ENCODE measurements at regions not wholly inside any gene's neighbourhood (a gene's known extent, or its start where the extent isn't known, plus 50 kb on each side); places are given as distances from the start of the nearest gene placed in this dataset.

DNA sequence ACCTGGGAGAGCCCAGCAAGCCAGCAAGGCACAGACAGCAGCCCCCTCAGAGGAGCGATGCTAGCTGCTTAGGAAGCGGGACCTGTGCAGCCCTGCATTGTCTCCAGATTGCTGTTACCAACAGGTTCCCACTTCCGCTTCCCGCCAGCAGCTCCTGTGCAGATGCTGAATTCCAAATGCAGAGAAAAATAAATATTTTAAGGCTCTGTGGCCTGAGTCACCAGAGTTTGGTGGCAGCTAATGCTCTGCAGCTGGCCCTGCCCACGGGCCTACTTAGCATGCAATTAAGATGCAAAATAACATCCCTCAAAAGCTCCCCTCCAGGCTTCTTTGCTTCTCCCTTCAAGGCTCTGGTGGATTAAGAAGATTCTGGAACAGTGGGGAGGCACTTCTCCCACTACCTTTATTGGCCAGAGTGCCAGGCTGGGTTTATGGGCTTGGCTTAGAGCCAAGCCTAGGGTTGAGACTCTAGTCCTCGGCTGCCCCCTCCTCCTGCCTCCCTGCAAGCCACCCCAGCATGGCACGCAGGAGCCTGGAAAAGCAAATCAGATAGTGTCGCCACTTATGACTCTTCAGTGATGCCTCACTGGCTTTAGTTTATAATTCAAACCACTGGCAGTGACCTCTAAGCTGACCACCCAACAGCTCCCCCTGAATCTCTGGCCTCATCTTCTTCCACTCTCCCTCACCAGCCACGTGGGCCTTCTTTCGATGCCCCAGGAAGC lies 207.1 kb upstream of the ZC3H12A start:
- H3K27ac ChIP-seq (replicated peaks) = no peak overlapping the region
- no peak for DNase-seq (ENCODE audit: low read depth in 1 of 2, low spot score in 1 of 2)
- no peaks in the 10 kb centered on the region for H3K27me3 ChIP-seq (ENCODE audit: insufficient read depth, poor library complexity, severe bottlenecking)
- H3K4me3 ChIP-seq (replicated peaks; ENCODE audit: insufficient read depth, low read length) = no peak overlapping the region
- no peak for TF ChIP-seq REST (IDR thresholded peaks at IDR 0.05; ENCODE audit: insufficient replicate concordance, low read depth)
- no peak for TF ChIP-seq SPI1 (IDR thresholded peaks at IDR 0.05; ENCODE audit: borderline replicate concordance, low read depth)
- TF ChIP-seq POLR2AphosphoS5 (IDR thresholded peaks at IDR 0.05; ENCODE audit: low read depth) = no peak
- TF ChIP-seq, protein P1, sequence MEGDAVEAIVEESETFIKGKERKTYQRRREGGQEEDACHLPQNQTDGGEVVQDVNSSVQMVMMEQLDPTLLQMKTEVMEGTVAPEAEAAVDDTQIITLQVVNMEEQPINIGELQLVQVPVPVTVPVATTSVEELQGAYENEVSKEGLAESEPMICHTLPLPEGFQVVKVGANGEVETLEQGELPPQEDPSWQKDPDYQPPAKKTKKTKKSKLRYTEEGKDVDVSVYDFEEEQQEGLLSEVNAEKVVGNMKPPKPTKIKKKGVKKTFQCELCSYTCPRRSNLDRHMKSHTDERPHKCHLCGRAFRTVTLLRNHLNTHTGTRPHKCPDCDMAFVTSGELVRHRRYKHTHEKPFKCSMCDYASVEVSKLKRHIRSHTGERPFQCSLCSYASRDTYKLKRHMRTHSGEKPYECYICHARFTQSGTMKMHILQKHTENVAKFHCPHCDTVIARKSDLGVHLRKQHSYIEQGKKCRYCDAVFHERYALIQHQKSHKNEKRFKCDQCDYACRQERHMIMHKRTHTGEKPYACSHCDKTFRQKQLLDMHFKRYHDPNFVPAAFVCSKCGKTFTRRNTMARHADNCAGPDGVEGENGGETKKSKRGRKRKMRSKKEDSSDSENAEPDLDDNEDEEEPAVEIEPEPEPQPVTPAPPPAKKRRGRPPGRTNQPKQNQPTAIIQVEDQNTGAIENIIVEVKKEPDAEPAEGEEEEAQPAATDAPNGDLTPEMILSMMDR (IDR thresholded peaks at IDR 0.05; ENCODE audit: insufficient read depth, low read length) = no peak
- TF ChIP-seq GABPA (IDR thresholded peaks at IDR 0.05; ENCODE audit: low read depth) = no peak

GRCh38 chr1:37270639-37271038 lies 203.7 kb upstream of the ZC3H12A start:
- no peak for DNase-seq (ENCODE audit: low read depth in 1 of 2, low spot score in 1 of 2)
- Histone ChIP-seq H3K27me3 (ENCODE audit: insufficient read depth, poor library complexity, severe bottlenecking) (no peaks in the 10 kb centered on the region), H3K4me3 (replicated peaks; ENCODE audit: insufficient read depth, low read length) (no peak overlapping the region), H3K27ac (replicated peaks) (no peak overlapping the region)
- TF ChIP-seq GABPA (IDR thresholded peaks at IDR 0.05; ENCODE audit: low read depth) (no peak), POLR2AphosphoS5 (IDR thresholded peaks at IDR 0.05; ENCODE audit: low read depth) (no peak), SPI1 (IDR thresholded peaks at IDR 0.05; ENCODE audit: borderline replicate concordance, low read depth) (no peak), REST (IDR thresholded peaks at IDR 0.05; ENCODE audit: insufficient replicate concordance, low read depth) (no peak)
- TF ChIP-seq, protein P1 (IDR thresholded peaks at IDR 0.05; ENCODE audit: insufficient read depth, low read length) = no peak

DNA sequence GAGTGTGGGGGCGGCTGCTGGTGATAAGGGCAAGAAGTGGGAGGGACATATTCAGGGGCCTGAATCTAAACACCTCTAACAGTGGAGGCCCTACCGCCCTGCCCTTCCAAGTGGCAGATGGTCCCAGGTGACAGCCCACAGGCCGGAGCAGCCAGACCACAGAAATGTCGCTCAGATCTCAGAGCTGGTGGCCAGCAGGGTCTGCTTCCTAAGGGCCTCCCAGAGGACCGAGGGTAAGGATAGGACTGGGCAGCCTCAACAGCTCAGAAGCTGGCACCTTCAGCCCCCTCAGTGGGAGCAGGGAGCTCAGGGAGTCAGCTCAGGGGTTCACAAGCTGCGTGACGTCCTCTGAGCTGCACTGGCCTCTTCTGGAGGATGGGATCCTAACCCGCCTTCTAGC lies 201.8 kb upstream of the ZC3H12A start:
- no peak for TF ChIP-seq REST (IDR thresholded peaks at IDR 0.05; ENCODE audit: insufficient replicate concordance, low read depth)
- Histone ChIP-seq H3K27ac (replicated peaks) (no peak overlapping the region), H3K4me3 (replicated peaks; ENCODE audit: insufficient read depth, low read length) (no peak overlapping the region), H3K27me3 (ENCODE audit: insufficient read depth, poor library complexity, severe bottlenecking) (no peaks in the 10 kb centered on the region)
- DNase-seq (ENCODE audit: low read depth in 1 of 2, low spot score in 1 of 2) = no peak
